HEK293 (cell line): ENCODE measurements at regions not wholly inside any gene's neighbourhood (a gene's known extent, or its start where the extent isn't known, plus 50 kb on each side); places are given as distances from the start of the nearest gene placed in this dataset.

Experiments
- CTCF ChIA-PET: fragments of 350-600 bp; formaldehyde crosslinking; extraction: SDS; loops from one replicate; lab custom pipeline; 2021; ENCODE audit warnings: antibody characterized with exemption; lab: Yijun Ruan, JAX
- POLR2A ChIA-PET: fragments of 300-600 bp; formaldehyde crosslinking; extraction: SDS; loops from one replicate; lab custom pipeline; 2020; ENCODE audit warnings: antibody characterized with exemption, inconsistent platforms; lab: Yijun Ruan, JAX
- H3K27ac ChIP-seq: fragments of 200-500 bp; sonication (Bioruptor generic); 2 replicates; pipeline ENCODE4 v1.5.1; 2014; ENCODE audit warnings: low read depth, low read length, control low read depth, inconsistent platforms; ENCODE audit errors: extremely low read depth
- H3K36me3 ChIP-seq, 2 experiments: fragments of 200-500 bp in 1 of 2; sonication (Bioruptor generic) in 1 of 2; 1 replicate in 1 of 2; 2 replicates in 1 of 2; pipeline ENCODE4 v1.5.1; 2014 to 2017; ENCODE audit warnings: inconsistent platforms in 2 of 2, low read length in 2 of 2; ENCODE audit not compliant: control insufficient read depth in 2 of 2, insufficient read depth in 1 of 2
- H3K4me1 ChIP-seq: fragments of 200-500 bp; sonication (Bioruptor generic); 2 replicates; pipeline ENCODE4 v1.5.1; 2014; ENCODE audit warnings: mild to moderate bottlenecking, low read length, inconsistent platforms; ENCODE audit not compliant: control insufficient read depth, insufficient read depth
- H3K4me3 ChIP-seq: 2 replicates; pipeline ENCODE4 v1.5.1; 2011; ENCODE audit warnings: low read depth, mild to moderate bottlenecking, control low read depth, low read length, moderate library complexity
- H3K9me3 ChIP-seq: fragments of 200-500 bp; sonication (Bioruptor generic); 2 replicates; pipeline ENCODE4 v1.5.1; 2014; ENCODE audit warnings: low read depth, low read length, inconsistent platforms; ENCODE audit not compliant: control insufficient read depth, insufficient read depth
- OSR2 ChIP-seq: fragments of 450-650 bp; formaldehyde crosslinking; IDR thresholded peaks from 2 replicates; pipeline ENCODE4 v1.5.1; 2016; ENCODE audit warnings: missing biosample characterization, missing genetic modification characterization
- SP3 ChIP-seq: fragments of 450-650 bp; formaldehyde crosslinking; IDR thresholded peaks from 2 replicates; pipeline ENCODE4 v1.5.1; 2016; ENCODE audit warnings: missing biosample characterization, missing genetic modification characterization
- TRIM28 ChIP-seq: IDR thresholded peaks from 2 replicates; pipeline ENCODE4 v1.6.1; 2011; ENCODE audit warnings: low read length, control low read depth, borderline replicate concordance
- WT1 ChIP-seq: fragments of 450-650 bp; formaldehyde crosslinking; IDR thresholded peaks from 2 replicates; pipeline ENCODE4 v1.5.1; 2016; ENCODE audit warnings: missing biosample characterization, missing genetic modification characterization
- YY1 ChIP-seq: fragments of 450-650 bp; formaldehyde crosslinking; IDR thresholded peaks from 2 replicates; pipeline ENCODE4 v1.5.1; 2018; ENCODE audit warnings: missing biosample characterization, missing genetic modification characterization
- ZFHX2 ChIP-seq: fragments of 450-650 bp; formaldehyde crosslinking; conservative IDR thresholded peaks from 2 replicates; pipeline ENCODE4 v1.5.1; 2016; ENCODE audit warnings: missing biosample characterization, missing genetic modification characterization
- ZFP37 ChIP-seq: fragments of 450-650 bp; formaldehyde crosslinking; IDR thresholded peaks from 2 replicates; pipeline ENCODE4 v1.5.1; 2016; ENCODE audit warnings: missing biosample characterization, missing genetic modification characterization
- ZNF157 ChIP-seq: fragments of 450-650 bp; formaldehyde crosslinking; IDR thresholded peaks from 2 replicates; pipeline ENCODE4 v1.5.1; 2016; ENCODE audit warnings: missing biosample characterization, missing genetic modification characterization
- ZNF169 ChIP-seq: fragments of 450-650 bp; formaldehyde crosslinking; IDR thresholded peaks from 2 replicates; pipeline ENCODE4 v1.5.1; 2016; ENCODE audit warnings: missing biosample characterization, missing genetic modification characterization
- ZNF423 ChIP-seq: fragments of 450-650 bp; formaldehyde crosslinking; IDR thresholded peaks from 2 replicates; pipeline ENCODE4 v1.5.1; 2016; ENCODE audit warnings: missing biosample characterization, missing genetic modification characterization
- ZNF433 ChIP-seq: fragments of 450-650 bp; formaldehyde crosslinking; IDR thresholded peaks from 2 replicates; pipeline ENCODE4 v1.5.1; 2016; ENCODE audit warnings: missing biosample characterization, missing genetic modification characterization, low read depth
- ZNF529 ChIP-seq: fragments of 450-650 bp; formaldehyde crosslinking; IDR thresholded peaks from 2 replicates; pipeline ENCODE4 v1.5.1; 2017; ENCODE audit warnings: missing genetic modification characterization, missing biosample characterization; ENCODE audit not compliant: insufficient replicate concordance
- ZNF560 ChIP-seq: fragments of 450-650 bp; formaldehyde crosslinking; IDR thresholded peaks from 2 replicates; pipeline ENCODE4 v1.5.1; 2017; ENCODE audit warnings: missing biosample characterization, missing genetic modification characterization, borderline replicate concordance
- ZNF585B ChIP-seq: fragments of 450-650 bp; formaldehyde crosslinking; IDR thresholded peaks from 2 replicates; pipeline ENCODE4 v1.5.1; 2016; ENCODE audit warnings: missing biosample characterization, missing genetic modification characterization
- ZNF701 ChIP-seq: fragments of 450-650 bp; formaldehyde crosslinking; IDR thresholded peaks from 2 replicates; pipeline ENCODE4 v1.5.1; 2016; ENCODE audit warnings: missing biosample characterization, missing genetic modification characterization
- TF ChIP-seq, protein P1 (sequence below): fragments of 450-650 bp; formaldehyde crosslinking; IDR thresholded peaks from 2 replicates; pipeline ENCODE4 v1.5.1; 2016; ENCODE audit warnings: missing biosample characterization, missing genetic modification characterization
- TF ChIP-seq, protein P2 (sequence below): fragments of 450-650 bp; formaldehyde crosslinking; IDR thresholded peaks from 2 replicates; pipeline ENCODE4 v1.5.1; 2016; ENCODE audit warnings: missing biosample characterization, missing genetic modification characterization
- TF ChIP-seq, protein P3 (sequence below): fragments of 450-650 bp; formaldehyde crosslinking; IDR thresholded peaks from 2 replicates; pipeline ENCODE4 v1.5.1; 2016; ENCODE audit warnings: missing biosample characterization, missing genetic modification characterization

DNA sequence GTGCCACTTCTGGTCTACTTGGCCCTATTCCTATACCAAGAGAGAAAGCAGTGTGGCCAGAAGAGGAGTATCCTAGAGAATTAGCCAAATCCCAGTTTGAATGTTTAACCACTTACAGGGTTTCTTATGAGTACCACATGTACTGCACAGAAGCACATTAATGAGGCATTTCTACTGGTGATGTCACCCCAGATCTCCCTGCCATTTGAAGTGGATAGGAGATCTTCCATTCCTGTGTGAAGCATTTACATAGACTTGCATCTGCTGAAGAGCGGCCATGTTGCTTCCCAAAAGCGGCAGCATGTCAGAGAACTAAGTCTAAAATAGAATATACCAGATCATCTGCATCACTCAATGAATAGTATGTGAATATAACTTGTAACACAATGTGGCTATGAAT, 108.4 kb upstream of the TUSC7 start:
- ChIA-PET CTCF (no interaction called here), POLR2A (no interaction called here)
- TF ChIP-seq, protein P1, sequence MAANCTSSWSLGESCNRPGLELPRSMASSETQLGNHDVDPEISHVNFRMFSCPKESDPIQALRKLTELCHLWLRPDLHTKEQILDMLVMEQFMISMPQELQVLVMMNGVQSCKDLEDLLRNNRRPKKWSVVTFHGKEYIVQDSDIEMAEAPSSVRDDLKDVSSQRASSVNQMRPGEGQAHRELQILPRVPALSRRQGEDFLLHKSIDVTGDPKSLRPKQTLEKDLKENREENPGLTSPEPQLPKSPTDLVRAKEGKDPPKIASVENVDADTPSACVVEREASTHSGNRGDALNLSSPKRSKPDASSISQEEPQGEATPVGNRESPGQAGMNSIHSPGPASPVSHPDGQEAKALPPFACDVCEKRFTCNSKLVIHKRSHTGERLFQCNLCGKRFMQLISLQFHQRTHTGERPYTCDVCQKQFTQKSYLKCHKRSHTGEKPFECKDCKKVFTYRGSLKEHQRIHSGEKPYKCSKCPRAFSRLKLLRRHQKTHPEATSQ (tag by site-specific recombination): no peak
- TF ChIP-seq ZNF433 (tag by site-specific recombination) (no peak), ZNF585B (tag by site-specific recombination) (no peak)
- TF ChIP-seq, protein P2, sequence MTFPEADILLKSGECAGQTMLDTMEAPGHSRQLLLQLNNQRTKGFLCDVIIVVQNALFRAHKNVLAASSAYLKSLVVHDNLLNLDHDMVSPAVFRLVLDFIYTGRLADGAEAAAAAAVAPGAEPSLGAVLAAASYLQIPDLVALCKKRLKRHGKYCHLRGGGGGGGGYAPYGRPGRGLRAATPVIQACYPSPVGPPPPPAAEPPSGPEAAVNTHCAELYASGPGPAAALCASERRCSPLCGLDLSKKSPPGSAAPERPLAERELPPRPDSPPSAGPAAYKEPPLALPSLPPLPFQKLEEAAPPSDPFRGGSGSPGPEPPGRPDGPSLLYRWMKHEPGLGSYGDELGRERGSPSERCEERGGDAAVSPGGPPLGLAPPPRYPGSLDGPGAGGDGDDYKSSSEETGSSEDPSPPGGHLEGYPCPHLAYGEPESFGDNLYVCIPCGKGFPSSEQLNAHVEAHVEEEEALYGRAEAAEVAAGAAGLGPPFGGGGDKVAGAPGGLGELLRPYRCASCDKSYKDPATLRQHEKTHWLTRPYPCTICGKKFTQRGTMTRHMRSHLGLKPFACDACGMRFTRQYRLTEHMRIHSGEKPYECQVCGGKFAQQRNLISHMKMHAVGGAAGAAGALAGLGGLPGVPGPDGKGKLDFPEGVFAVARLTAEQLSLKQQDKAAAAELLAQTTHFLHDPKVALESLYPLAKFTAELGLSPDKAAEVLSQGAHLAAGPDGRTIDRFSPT (tag by site-specific recombination): no peak
- Histone ChIP-seq H3K27ac (no peak overlapping the region), H3K4me1 (no peaks in the 10 kb centered on the region), H3K36me3 (no peaks in the 10 kb centered on the region), H3K4me3 (no peak overlapping the region), H3K9me3 (no peaks in the 10 kb centered on the region)

- POLR2A ChIA-PET: no interaction called here
- CTCF ChIA-PET: no interaction called here
- no peak overlapping the region for H3K27ac ChIP-seq
- no peaks in the 10 kb centered on the region for H3K9me3 ChIP-seq
- no peaks in the 10 kb centered on the region for H3K4me1 ChIP-seq
- TF ChIP-seq OSR2 (tag by site-specific recombination): no peak
- no peak overlapping the region for H3K4me3 ChIP-seq
- no peaks in the 10 kb centered on the region for H3K36me3 ChIP-seq
Measured at GRCh38 chr3:116607205-116607604, 102.4 kb upstream of the TUSC7 start.

GRCh38 chr3:116610124-116610523, 99.5 kb upstream of the TUSC7 start:
- Histone ChIP-seq H3K36me3 (no peaks in the 10 kb centered on the region), H3K27ac (no peak overlapping the region), H3K4me3 (no peak overlapping the region), H3K9me3 (no peaks in the 10 kb centered on the region), H3K4me1 (no peaks in the 10 kb centered on the region)
- POLR2A ChIA-PET: no interaction called here
- CTCF ChIA-PET: interaction anchor here (0.6 kb wide), 1 partner anchor 1406 kb away, joined by 5 read pairs; no protein-coding TSS in a partner anchor
- TF ChIP-seq ZNF529 (no peak), SP3 (tag by site-specific recombination) (no peak), ZFP37 (tag by site-specific recombination) (no peak), ZNF560 (tag by site-specific recombination) (no peak), WT1 (tag by site-specific recombination) (no peak), ZNF169 (tag by site-specific recombination) (no peak), ZNF701 (tag by site-specific recombination) (no peak), ZNF157 (tag by site-specific recombination) (no peak), YY1 (no peak), TRIM28 (no peak), ZNF423 (no peak), ZFHX2 (tag by site-specific recombination) (no peak)
- TF ChIP-seq, protein P3, sequence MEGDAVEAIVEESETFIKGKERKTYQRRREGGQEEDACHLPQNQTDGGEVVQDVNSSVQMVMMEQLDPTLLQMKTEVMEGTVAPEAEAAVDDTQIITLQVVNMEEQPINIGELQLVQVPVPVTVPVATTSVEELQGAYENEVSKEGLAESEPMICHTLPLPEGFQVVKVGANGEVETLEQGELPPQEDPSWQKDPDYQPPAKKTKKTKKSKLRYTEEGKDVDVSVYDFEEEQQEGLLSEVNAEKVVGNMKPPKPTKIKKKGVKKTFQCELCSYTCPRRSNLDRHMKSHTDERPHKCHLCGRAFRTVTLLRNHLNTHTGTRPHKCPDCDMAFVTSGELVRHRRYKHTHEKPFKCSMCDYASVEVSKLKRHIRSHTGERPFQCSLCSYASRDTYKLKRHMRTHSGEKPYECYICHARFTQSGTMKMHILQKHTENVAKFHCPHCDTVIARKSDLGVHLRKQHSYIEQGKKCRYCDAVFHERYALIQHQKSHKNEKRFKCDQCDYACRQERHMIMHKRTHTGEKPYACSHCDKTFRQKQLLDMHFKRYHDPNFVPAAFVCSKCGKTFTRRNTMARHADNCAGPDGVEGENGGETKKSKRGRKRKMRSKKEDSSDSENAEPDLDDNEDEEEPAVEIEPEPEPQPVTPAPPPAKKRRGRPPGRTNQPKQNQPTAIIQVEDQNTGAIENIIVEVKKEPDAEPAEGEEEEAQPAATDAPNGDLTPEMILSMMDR (tag by site-specific recombination): no peak
